HUES48 (cell line): ENCODE measurements at regions not wholly inside any gene's neighbourhood (a gene's known extent, or its start where the extent isn't known, plus 50 kb on each side); places are given as distances from the start of the nearest gene placed in this dataset.

Experiments
- H3K27ac ChIP-seq: one replicate; pipeline ENCODE4 v1.7.0; 2013; ENCODE audit warnings: low read depth, low read length, inconsistent platforms
- H3K27me3 ChIP-seq: 2 replicates; pipeline ENCODE4 v1.6.1; 2013; ENCODE audit warnings: mild to moderate bottlenecking, low read length; ENCODE audit not compliant: control insufficient read depth, insufficient read depth
- H3K36me3 ChIP-seq: 2 replicates; pipeline ENCODE4 v1.6.1; 2013; ENCODE audit warnings: low read length; ENCODE audit not compliant: control insufficient read depth, insufficient read depth
- H3K4me1 ChIP-seq: 2 replicates; pipeline ENCODE4 v1.6.1; 2013; ENCODE audit warnings: mild to moderate bottlenecking, low read length; ENCODE audit not compliant: control insufficient read depth, insufficient read depth
- H3K4me3 ChIP-seq: 2 replicates; pipeline ENCODE4 v1.5.1; 2013; ENCODE audit warnings: mild to moderate bottlenecking, low read depth, low read length
- H3K9ac ChIP-seq: 2 replicates; pipeline ENCODE4 v1.6.1; 2013; ENCODE audit warnings: mild to moderate bottlenecking, low read depth, low read length, moderate library complexity
- H3K9me3 ChIP-seq: 2 replicates; pipeline ENCODE4 v1.6.1; 2013; ENCODE audit warnings: low read length; ENCODE audit not compliant: control insufficient read depth, insufficient read depth

DNA sequence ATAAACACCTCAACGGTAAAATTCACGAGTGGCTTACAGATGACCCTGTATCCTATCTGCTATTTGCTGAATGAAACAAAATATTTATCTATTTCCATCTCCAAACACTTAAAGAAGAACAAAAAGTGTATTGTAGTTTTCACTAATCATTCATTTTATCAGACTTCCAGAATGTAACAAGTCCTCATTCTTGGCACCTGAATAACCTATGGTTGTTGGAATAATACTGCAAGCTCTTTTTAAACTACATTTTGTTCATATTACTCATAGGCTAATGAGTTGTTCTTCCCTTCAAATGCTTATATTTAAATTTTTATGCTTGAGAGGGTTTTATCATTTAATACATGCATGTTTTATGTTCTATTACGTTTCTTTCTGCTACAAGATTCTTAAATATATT lies 1434.1 kb downstream of the SI start:
- Histone ChIP-seq H3K9ac (no peak overlapping the region), H3K4me3 (no peak overlapping the region), H3K27ac (no peak overlapping the region), H3K36me3 (no peaks in the 10 kb centered on the region), H3K9me3 (no peaks in the 10 kb centered on the region), H3K27me3 (no peaks in the 10 kb centered on the region), H3K4me1 (no peaks in the 10 kb centered on the region)

DNA sequence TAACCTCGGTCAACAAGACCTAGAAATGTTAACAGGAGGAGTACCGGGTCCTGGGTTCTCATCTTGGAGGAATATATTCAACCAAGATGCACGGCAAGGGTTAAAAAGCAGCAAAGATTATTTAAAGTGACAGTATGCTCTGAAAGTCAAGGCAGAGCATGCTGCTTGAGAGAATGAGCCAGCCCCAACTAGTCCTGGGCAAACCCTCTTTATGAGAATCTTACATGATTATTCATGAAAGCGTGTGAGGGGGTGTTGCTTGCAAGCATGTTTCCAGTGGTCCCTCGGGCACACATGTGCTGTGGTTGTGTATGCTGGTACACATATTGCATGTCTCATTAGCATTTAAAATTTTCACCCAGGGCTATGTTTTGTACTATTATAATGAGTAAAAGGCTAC lies 1445.6 kb downstream of the SI start:
- Histone ChIP-seq H3K27me3 (no peaks in the 10 kb centered on the region), H3K9me3 (no peaks in the 10 kb centered on the region), H3K27ac (no peak overlapping the region), H3K36me3 (no peaks in the 10 kb centered on the region), H3K4me1 (no peaks in the 10 kb centered on the region), H3K9ac (no peak overlapping the region), H3K4me3 (no peak overlapping the region)

GRCh38 chr3:163626753-163627152 lies 1451.5 kb downstream of the SI start:
- Histone ChIP-seq H3K9me3 (no peaks in the 10 kb centered on the region), H3K27ac (no peak overlapping the region)

DNA sequence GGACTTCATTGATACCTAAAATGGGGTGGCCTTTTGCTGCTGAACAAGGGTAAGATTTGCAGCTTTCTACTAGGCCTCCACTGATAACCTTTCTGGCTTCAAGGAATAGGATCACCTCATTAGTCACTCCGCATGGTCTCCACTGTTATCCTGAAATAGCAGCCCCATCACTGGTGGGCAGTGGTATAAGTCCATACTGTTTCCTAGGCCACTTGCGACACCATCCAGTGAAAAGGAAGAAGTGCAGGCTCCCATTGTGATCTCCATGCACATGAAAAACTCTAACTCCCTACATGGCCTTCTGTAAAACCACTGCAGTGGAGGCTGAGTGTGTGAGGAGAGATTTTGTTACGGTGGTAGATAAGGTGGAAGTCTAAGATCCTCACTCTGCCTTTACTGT lies 1455.9 kb downstream of the SI start:
- H3K9me3 ChIP-seq: no peaks in the 10 kb centered on the region
- H3K4me3 ChIP-seq: no peak overlapping the region
- no peaks in the 10 kb centered on the region for H3K36me3 ChIP-seq
- no peak overlapping the region for H3K9ac ChIP-seq
- H3K27me3 ChIP-seq: no peaks in the 10 kb centered on the region
- H3K4me1 ChIP-seq: no peaks in the 10 kb centered on the region
- H3K27ac ChIP-seq: no peak overlapping the region

More at GRCh38 chr3:163626753-163627152, 1451.5 kb downstream of the SI start:
- H3K4me3 ChIP-seq: no peak overlapping the region
- no peak overlapping the region for H3K9ac ChIP-seq
- no peaks in the 10 kb centered on the region for H3K36me3 ChIP-seq
- no peaks in the 10 kb centered on the region for H3K4me1 ChIP-seq
- H3K27me3 ChIP-seq: no peaks in the 10 kb centered on the region

GRCh38 chr3:163614886-163615285 lies 1463.4 kb downstream of the SI start:
- H3K27ac ChIP-seq: no peak overlapping the region
- no peak overlapping the region for H3K4me3 ChIP-seq
- no peaks in the 10 kb centered on the region for H3K4me1 ChIP-seq
- no peaks in the 10 kb centered on the region for H3K9me3 ChIP-seq
- no peaks in the 10 kb centered on the region for H3K36me3 ChIP-seq
- H3K9ac ChIP-seq: no peak overlapping the region
- no peaks in the 10 kb centered on the region for H3K27me3 ChIP-seq

DNA sequence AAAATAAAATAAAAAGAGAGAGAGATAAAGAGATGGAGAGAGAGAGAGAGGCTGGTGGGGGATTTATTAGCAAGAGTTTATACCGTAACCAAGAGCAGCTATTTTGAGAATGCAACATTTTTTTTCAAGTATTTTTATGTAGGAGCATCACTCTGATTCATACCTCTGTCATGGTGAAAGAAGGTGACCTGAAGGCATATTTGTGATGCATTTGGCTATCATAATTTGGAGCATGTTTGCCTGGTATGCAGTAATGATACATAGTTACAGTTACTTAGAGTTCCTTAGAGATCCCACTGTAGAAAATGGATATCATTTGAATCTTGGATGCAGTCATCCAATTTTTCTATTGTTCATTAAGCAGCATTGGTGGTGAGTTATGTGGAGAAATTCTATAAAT lies 1472.4 kb downstream of the SI start:
- H3K27me3 ChIP-seq: no peaks in the 10 kb centered on the region
- no peak overlapping the region for H3K4me3 ChIP-seq
- no peaks in the 10 kb centered on the region for H3K4me1 ChIP-seq
- no peak overlapping the region for H3K27ac ChIP-seq
- H3K9ac ChIP-seq: no peak overlapping the region
- H3K9me3 ChIP-seq: no peaks in the 10 kb centered on the region
- H3K36me3 ChIP-seq: no peaks in the 10 kb centered on the region

- Histone ChIP-seq H3K36me3 (no peaks in the 10 kb centered on the region), H3K4me1 (no peaks in the 10 kb centered on the region), H3K27me3 (no peaks in the 10 kb centered on the region), H3K4me3 (no peak overlapping the region), H3K9ac (no peak overlapping the region), H3K9me3 (no peaks in the 10 kb centered on the region), H3K27ac (no peak overlapping the region)
Observed at GRCh38 chr3:163601426-163601825, 1476.9 kb downstream of the SI start.

GRCh38 chr3:163587342-163587741 lies 1491.0 kb downstream of the SI start:
- Histone ChIP-seq H3K9me3 (no peaks in the 10 kb centered on the region; the same call in 1 of the 2 replicates), H3K27ac (no peak overlapping the region), H3K36me3 (no peaks in the 10 kb centered on the region), H3K9ac (no peak overlapping the region), H3K4me1 (no peaks in the 10 kb centered on the region), H3K4me3 (no peak overlapping the region), H3K27me3 (no peaks in the 10 kb centered on the region)

GRCh38 chr3:163582967-163583366 lies 1495.3 kb downstream of the SI start:
- Histone ChIP-seq H3K9ac (no peak overlapping the region), H3K27me3 (no peaks in the 10 kb centered on the region), H3K27ac (no peak overlapping the region), H3K36me3 (no peaks in the 10 kb centered on the region), H3K4me3 (no peak overlapping the region), H3K9me3 (no peaks in the 10 kb centered on the region), H3K4me1 (no peaks in the 10 kb centered on the region)

- no peak overlapping the region for H3K9ac ChIP-seq
- no peak overlapping the region for H3K27ac ChIP-seq
- no peaks in the 10 kb centered on the region for H3K4me1 ChIP-seq
- no peak overlapping the region for H3K4me3 ChIP-seq
- H3K36me3 ChIP-seq: no peaks in the 10 kb centered on the region
- no peaks in the 10 kb centered on the region for H3K27me3 ChIP-seq
- H3K9me3 ChIP-seq: peaks cover 6% of the 10 kb centered on the region; the same call in 1 of the 2 replicates
Observed at GRCh38 chr3:163577271-163577670, 1501.0 kb downstream of the SI start.

GRCh38 chr3:163576314-163576713 lies 1502.0 kb downstream of the SI start:
- no peak overlapping the region for H3K9ac ChIP-seq
- no peaks in the 10 kb centered on the region for H3K4me1 ChIP-seq
- H3K27me3 ChIP-seq: no peaks in the 10 kb centered on the region
- H3K9me3 ChIP-seq: peaks cover 11% of the 10 kb centered on the region; the same call in 1 of the 2 replicates
- no peak overlapping the region for H3K4me3 ChIP-seq
- no peaks in the 10 kb centered on the region for H3K36me3 ChIP-seq
- H3K27ac ChIP-seq: no peak overlapping the region

DNA sequence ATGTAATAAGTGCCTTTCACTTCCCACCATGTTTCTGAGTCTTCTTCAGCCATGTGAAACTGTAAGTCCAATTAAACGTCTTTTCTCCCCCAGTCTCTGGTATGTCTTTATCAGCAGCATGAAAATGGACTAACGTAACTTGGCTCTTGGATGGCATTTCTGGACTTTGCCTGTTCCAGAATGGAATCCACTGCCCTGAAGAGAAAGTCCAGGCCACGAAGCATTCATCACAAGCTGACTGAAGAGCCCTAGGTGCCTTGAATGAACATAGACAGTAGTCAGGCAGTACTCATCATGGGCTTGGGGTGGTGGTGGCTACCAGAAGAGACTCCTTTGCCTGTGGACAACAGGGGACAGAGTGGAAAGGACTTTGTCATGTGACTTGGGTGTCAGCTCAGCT lies 1505.0 kb downstream of the SI start:
- no peaks in the 10 kb centered on the region for H3K27me3 ChIP-seq
- no peaks in the 10 kb centered on the region for H3K4me1 ChIP-seq

More for the DNA sequence above, 1505.0 kb downstream of the SI start:
- Histone ChIP-seq H3K9ac (no peak overlapping the region), H3K27ac (no peak overlapping the region), H3K4me3 (no peak overlapping the region), H3K9me3 (peaks cover 11% of the 10 kb centered on the region; the same call in 1 of the 2 replicates), H3K36me3 (no peaks in the 10 kb centered on the region)
